Activated B cell treated with CpG ODN at 0.5 μM for 24 hours (primary cell): ENCODE measurements at regions not wholly inside any gene's neighbourhood (a gene's known extent, or its start where the extent isn't known, plus 50 kb on each side); places are given as distances from the start of the nearest gene placed in this dataset.

Experiments used
- ATAC-seq: fragments of 200-7000 bp; cut with Tn5 transposase; one replicate; pipeline ENCODE4 v1.10.0; 2021; ENCODE audit warnings: low read depth, mild to moderate bottlenecking, moderate library complexity
- CTCF ChIA-PET: fragments of 350-600 bp; sonication (Branson Sonifier 250); formaldehyde crosslinking; loops from one replicate; lab custom pipeline; 2021; ENCODE audit warnings: antibody characterized with exemption; lab: Charles Lee
- POLR2A ChIA-PET: fragments of 350-600 bp; sonication (Branson Sonifier 250); formaldehyde crosslinking; loops from one replicate; lab custom pipeline; 2021; ENCODE audit warnings: antibody characterized with exemption; lab: Charles Lee
- DNase-seq: peaks from one replicate; pipeline ENCODE4 v3.0.0; 2022
- H3K27ac Mint-ChIP-seq: one replicate; pipeline ENCODE4 v1.8.0; 2020; ENCODE audit warnings: mixed read lengths
- H3K27me3 Mint-ChIP-seq: one replicate; pipeline ENCODE4 v1.8.0; 2021; ENCODE audit warnings: mixed read lengths
- H3K36me3 Mint-ChIP-seq: one replicate; pipeline ENCODE4 v1.8.0; 2021; ENCODE audit warnings: low read depth, mixed read lengths
- H3K4me1 Mint-ChIP-seq: one replicate; pipeline ENCODE4 v1.8.0; 2021; ENCODE audit warnings: mixed read lengths
- H3K4me3 Mint-ChIP-seq: one replicate; pipeline ENCODE4 v1.8.0; 2020; ENCODE audit warnings: mild to moderate bottlenecking, mixed read lengths
- H3K9me3 Mint-ChIP-seq: one replicate; pipeline ENCODE4 v1.8.0; 2020; ENCODE audit warnings: mixed read lengths
- intact Hi-C: fragments of 100-400 bp; cut with micrococcal nuclease; formaldehyde crosslinking; loops from one replicate; pipeline ENCODE4 v1.15.1; 2024
- TF ChIP-seq, protein P1 (sequence below): fragments of 200-600 bp; IDR thresholded peaks from one replicate; pipeline ENCODE4 v1.8.0; 2022; ENCODE audit warnings: antibody characterized with exemption, mild to moderate bottlenecking

DNA sequence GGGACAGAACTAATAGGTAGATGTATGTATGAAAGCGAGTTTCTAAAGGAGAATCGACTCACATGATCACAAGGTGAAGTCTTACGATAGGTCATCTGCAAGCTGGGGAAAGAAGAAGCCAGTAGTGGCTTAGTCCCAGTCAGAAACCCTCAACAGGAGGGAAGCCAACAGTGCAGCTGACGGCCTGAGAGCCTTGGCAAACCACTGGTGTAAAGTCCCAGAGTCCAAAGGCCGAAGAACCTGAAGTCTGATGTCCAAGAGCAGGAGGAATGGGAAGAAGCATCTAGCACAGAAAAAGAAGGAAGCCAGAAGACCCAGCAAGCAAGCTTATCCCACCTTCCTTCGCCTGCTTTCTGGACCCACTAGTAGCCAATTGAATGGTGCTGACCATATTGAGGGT, 507.6 kb upstream of the ARGLU1 start:
- intact Hi-C loops, result no loop called here
- Mint-ChIP-seq H3K4me3 (no peak overlapping the region), H3K4me1 (no peaks in the 10 kb centered on the region), H3K27me3 (no peaks in the 10 kb centered on the region), H3K36me3 (no peaks in the 10 kb centered on the region), H3K27ac (no peak overlapping the region), H3K9me3 (peaks cover 7% of the 10 kb centered on the region)
- CTCF ChIA-PET, result no interaction called here
- POLR2A ChIA-PET, result no interaction called here
- TF ChIP-seq, protein P1, sequence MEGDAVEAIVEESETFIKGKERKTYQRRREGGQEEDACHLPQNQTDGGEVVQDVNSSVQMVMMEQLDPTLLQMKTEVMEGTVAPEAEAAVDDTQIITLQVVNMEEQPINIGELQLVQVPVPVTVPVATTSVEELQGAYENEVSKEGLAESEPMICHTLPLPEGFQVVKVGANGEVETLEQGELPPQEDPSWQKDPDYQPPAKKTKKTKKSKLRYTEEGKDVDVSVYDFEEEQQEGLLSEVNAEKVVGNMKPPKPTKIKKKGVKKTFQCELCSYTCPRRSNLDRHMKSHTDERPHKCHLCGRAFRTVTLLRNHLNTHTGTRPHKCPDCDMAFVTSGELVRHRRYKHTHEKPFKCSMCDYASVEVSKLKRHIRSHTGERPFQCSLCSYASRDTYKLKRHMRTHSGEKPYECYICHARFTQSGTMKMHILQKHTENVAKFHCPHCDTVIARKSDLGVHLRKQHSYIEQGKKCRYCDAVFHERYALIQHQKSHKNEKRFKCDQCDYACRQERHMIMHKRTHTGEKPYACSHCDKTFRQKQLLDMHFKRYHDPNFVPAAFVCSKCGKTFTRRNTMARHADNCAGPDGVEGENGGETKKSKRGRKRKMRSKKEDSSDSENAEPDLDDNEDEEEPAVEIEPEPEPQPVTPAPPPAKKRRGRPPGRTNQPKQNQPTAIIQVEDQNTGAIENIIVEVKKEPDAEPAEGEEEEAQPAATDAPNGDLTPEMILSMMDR, result no peak
- ATAC-seq (no peak), DNase-seq (no peak)

DNA sequence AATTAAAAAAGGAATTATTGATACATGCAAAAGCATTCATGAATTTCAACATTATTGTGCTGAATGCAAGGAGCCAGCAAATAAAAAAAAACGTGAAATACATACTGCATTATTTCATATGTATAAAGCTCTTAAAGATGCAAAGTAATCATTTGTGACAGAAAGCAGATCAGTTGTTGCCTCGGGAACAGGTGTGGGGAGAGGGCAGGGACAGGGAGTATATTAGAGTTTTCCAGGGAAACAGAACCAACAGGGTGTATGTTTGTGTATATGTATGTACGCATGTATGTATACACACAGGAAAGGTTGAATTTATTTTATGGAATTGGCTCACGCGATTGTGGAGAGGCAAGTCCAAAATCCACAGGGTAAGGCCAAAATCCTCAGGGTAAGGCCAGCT, 502.9 kb upstream of the ARGLU1 start:
- Mint-ChIP-seq H3K27ac (no peak overlapping the region), H3K9me3 (peaks cover 7% of the 10 kb centered on the region), H3K4me3 (no peak overlapping the region), H3K27me3 (no peaks in the 10 kb centered on the region), H3K36me3 (no peaks in the 10 kb centered on the region), H3K4me1 (no peaks in the 10 kb centered on the region)
- TF ChIP-seq, protein P1, result no peak
- POLR2A ChIA-PET, result no interaction called here
- DNase-seq, result no peak
- ATAC-seq, result no peak
- intact Hi-C loops, result no loop called here
- CTCF ChIA-PET, result no interaction called here

DNA sequence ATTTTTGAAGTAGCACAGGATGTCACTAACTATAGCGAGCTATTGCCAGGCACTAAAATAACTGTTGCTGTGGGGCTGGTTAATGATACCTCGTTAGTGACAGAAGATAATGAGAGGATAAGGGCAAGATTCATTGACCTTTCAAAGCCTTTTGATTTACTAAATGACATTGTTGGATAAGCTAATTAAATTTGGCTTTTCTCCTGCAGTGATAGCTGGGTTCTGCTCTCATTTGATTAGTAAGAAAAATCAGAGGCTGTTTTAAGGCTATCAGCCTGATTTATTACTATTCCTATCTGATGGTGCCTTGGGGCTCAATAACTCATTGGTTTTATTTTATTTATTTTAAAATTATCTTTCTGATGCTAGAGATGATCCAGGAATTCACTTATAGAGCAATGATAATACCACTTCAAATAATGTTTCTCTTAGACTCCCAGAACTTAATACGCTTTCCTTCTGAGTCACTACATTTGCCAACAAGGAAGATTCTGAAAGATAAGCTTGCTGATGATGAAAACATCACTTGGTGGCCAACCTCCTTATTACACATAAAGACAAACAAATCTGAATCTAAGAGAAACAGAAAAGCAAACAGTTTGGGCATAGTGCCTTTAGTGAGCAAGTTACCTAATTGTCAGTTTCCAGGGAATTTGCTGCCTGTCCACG, 501.3 kb upstream of the ARGLU1 start:
- no peaks in the 10 kb centered on the region for H3K27me3 Mint-ChIP-seq
- H3K9me3 Mint-ChIP-seq, result peaks cover 4% of the 10 kb centered on the region
- ATAC-seq, result no peak
- DNase-seq, result no peak
- TF ChIP-seq, protein P1, result no peak
- CTCF ChIA-PET, result no interaction called here
- H3K4me1 Mint-ChIP-seq, result no peaks in the 10 kb centered on the region
- no peaks in the 10 kb centered on the region for H3K36me3 Mint-ChIP-seq
- POLR2A ChIA-PET, result no interaction called here
- intact Hi-C loops, result no loop called here
- H3K27ac Mint-ChIP-seq, result no peak overlapping the region
- H3K4me3 Mint-ChIP-seq, result no peak overlapping the region

DNA sequence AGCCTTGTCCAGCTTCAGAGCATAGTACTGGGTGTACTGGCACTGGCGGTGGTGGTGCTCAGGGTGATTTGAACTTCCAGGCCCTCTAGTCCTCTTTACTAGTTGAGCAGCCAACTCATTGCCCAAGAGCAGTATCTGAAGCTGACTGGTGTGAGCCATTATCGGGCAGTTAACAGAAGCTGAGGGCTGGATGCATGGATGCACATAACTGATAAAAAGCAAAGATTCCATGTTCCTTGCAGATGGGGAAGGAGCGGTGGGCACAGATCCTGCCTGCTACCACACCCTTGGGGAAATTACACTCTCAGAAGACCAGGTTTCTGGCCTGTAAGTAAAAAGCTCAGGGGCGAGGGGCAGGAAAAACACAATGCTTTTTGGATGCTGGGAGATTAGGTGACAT, 499.4 kb upstream of the ARGLU1 start:
- Mint-ChIP-seq H3K4me1 (no peaks in the 10 kb centered on the region), H3K4me3 (no peak overlapping the region), H3K36me3 (no peaks in the 10 kb centered on the region), H3K27me3 (no peaks in the 10 kb centered on the region), H3K9me3 (peaks cover 4% of the 10 kb centered on the region), H3K27ac (no peak overlapping the region)
- POLR2A ChIA-PET, result no interaction called here
- no peak for DNase-seq
- CTCF ChIA-PET, result no interaction called here
- ATAC-seq, result no peak
- intact Hi-C loops, result no loop called here
- TF ChIP-seq, protein P1, result no peak

DNA sequence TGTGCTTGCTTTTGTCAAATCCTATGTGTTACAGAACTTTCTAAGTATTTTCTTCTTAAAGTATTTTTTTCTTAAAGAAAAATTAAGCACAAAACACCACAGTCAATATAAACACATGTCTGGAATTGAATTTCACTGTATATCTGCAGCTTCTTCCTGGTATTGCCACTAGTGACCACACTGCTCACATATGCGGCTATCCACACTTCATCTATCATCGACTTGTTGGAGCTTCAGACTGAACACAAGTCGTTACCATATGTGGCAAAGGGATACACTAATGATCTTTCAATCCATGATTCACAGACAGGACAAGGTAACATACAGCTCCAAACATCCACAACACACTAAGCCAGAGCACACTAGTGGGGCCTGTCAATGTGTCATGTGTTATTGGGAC, 498.4 kb upstream of the ARGLU1 start:
- intact Hi-C loops, result no loop called here
- TF ChIP-seq, protein P1, result no peak
- POLR2A ChIA-PET, result no interaction called here
- Mint-ChIP-seq H3K4me1 (no peaks in the 10 kb centered on the region), H3K9me3 (peaks cover 4% of the 10 kb centered on the region), H3K27me3 (no peaks in the 10 kb centered on the region), H3K36me3 (no peaks in the 10 kb centered on the region), H3K4me3 (no peak overlapping the region), H3K27ac (no peak overlapping the region)
- DNase-seq (no peak), ATAC-seq (no peak)
- CTCF ChIA-PET, result no interaction called here
